ENCODE measurements at regions not wholly inside any gene's neighbourhood (a gene's known extent, or its start where the extent isn't known, plus 50 kb on each side); places are given as distances from the start of the nearest gene placed in this dataset.

GRCh38 chr7:27424749-27425148, 182.1 kb downstream of the EVX1 start:
- Histone ChIP-seq H3K9me3 (no peaks in the 10 kb centered on the region), H3K4me1 (no peaks in the 10 kb centered on the region), H3K27me3 (replicated peaks; ENCODE audit: control insufficient read depth, insufficient read depth, low read length) (no peaks in the 10 kb centered on the region), H3K36me3 (ENCODE audit: control insufficient read depth, insufficient read depth, low read length) (no peaks in the 10 kb centered on the region), H3K4me3 (ENCODE audit: low read depth, low read length) (no peak overlapping the region)
- no peak for DNase-seq
- no peaks in the 10 kb centered on the region for H3K9me3 Mint-ChIP-seq (ENCODE audit: unreplicated experiment)
- H3K36me3 Mint-ChIP-seq (ENCODE audit: insufficient read depth, unreplicated experiment), result peaks cover 9% of the 10 kb centered on the region
- intact Hi-C loops (cut with micrococcal nuclease; ENCODE audit: unreplicated experiment), result no loop called here
- no peak for TF ChIP-seq CTCF (IDR thresholded peaks at IDR 0.05; ENCODE audit: insufficient read depth in 1 of 2, low read depth in 1 of 2, low read length in 1 of 2, severe bottlenecking in 1 of 2, unreplicated experiment in 1 of 2)
- no peak overlapping the region for H3K27ac Mint-ChIP-seq (ENCODE audit: unreplicated experiment)
- H3K4me3 Mint-ChIP-seq (ENCODE audit: unreplicated experiment), result no peak overlapping the region
- BruUV-seq (replicated peaks), result no TSS peak
- ChIA-PET CTCF (no interaction called here), POLR2A (no interaction called here)
- no peaks in the 10 kb centered on the region for H3K27me3 Mint-ChIP-seq (ENCODE audit: insufficient read depth, unreplicated experiment)
- H3K4me1 Mint-ChIP-seq (ENCODE audit: low read depth, unreplicated experiment), result peaks cover 10% of the 10 kb centered on the region

- H3K9me3 Mint-ChIP-seq (ENCODE audit: unreplicated experiment), result no peaks in the 10 kb centered on the region
- Histone ChIP-seq H3K27me3 (replicated peaks; ENCODE audit: control insufficient read depth, insufficient read depth, low read length) (no peaks in the 10 kb centered on the region), H3K4me1 (no peaks in the 10 kb centered on the region), H3K4me3 (ENCODE audit: low read depth, low read length) (no peak overlapping the region), H3K9me3 (no peaks in the 10 kb centered on the region), H3K36me3 (ENCODE audit: control insufficient read depth, insufficient read depth, low read length) (no peaks in the 10 kb centered on the region)
- ChIA-PET POLR2A (no interaction called here), CTCF (no interaction called here)
- no peak overlapping the region for H3K27ac Mint-ChIP-seq (ENCODE audit: unreplicated experiment)
- intact Hi-C loops (cut with micrococcal nuclease; ENCODE audit: unreplicated experiment), result no loop called here
- no peaks in the 10 kb centered on the region for H3K27me3 Mint-ChIP-seq (ENCODE audit: insufficient read depth, unreplicated experiment)
- DNase-seq, result no peak
- H3K36me3 Mint-ChIP-seq (ENCODE audit: insufficient read depth, unreplicated experiment), result peaks cover 9% of the 10 kb centered on the region
- no peak for TF ChIP-seq CTCF (IDR thresholded peaks at IDR 0.05; ENCODE audit: insufficient read depth in 1 of 2, low read depth in 1 of 2, low read length in 1 of 2, severe bottlenecking in 1 of 2, unreplicated experiment in 1 of 2)
- H3K4me3 Mint-ChIP-seq (ENCODE audit: unreplicated experiment), result no peak overlapping the region
- no TSS peak for BruUV-seq (replicated peaks)
- peaks cover 10% of the 10 kb centered on the region for H3K4me1 Mint-ChIP-seq (ENCODE audit: low read depth, unreplicated experiment)
These were observed 184.8 kb downstream of the EVX1 start for GRCh38 chr7:27427416-27427815.

GRCh38 chr7:27430105-27430504, 187.5 kb downstream of the EVX1 start:
- H3K4me1 ChIP-seq, result no peaks in the 10 kb centered on the region
- CTCF ChIA-PET, result no interaction called here
- no peak overlapping the region for H3K4me3 Mint-ChIP-seq (ENCODE audit: unreplicated experiment)

More at GRCh38 chr7:27430105-27430504, 187.5 kb downstream of the EVX1 start:
- TF ChIP-seq CTCF (IDR thresholded peaks at IDR 0.05; ENCODE audit: insufficient read depth in 1 of 2, low read depth in 1 of 2, low read length in 1 of 2, severe bottlenecking in 1 of 2, unreplicated experiment in 1 of 2), result no peak
- Mint-ChIP-seq H3K36me3 (ENCODE audit: insufficient read depth, unreplicated experiment) (no peaks in the 10 kb centered on the region), H3K4me1 (ENCODE audit: low read depth, unreplicated experiment) (no peaks in the 10 kb centered on the region), H3K27me3 (ENCODE audit: insufficient read depth, unreplicated experiment) (no peaks in the 10 kb centered on the region), H3K27ac (ENCODE audit: unreplicated experiment) (no peak overlapping the region), H3K9me3 (ENCODE audit: unreplicated experiment) (no peaks in the 10 kb centered on the region)
- intact Hi-C loops (cut with micrococcal nuclease; ENCODE audit: unreplicated experiment), result loop anchor here (10.0 kb wide), 1 partner anchor 145 kb away; no protein-coding TSS in a partner anchor
- H3K9me3 ChIP-seq, result no peaks in the 10 kb centered on the region
- H3K4me3 ChIP-seq (ENCODE audit: low read depth, low read length), result no peak overlapping the region
- no peak for DNase-seq
- no peaks in the 10 kb centered on the region for H3K27me3 ChIP-seq (replicated peaks; ENCODE audit: control insufficient read depth, insufficient read depth, low read length)
- no peaks in the 10 kb centered on the region for H3K36me3 ChIP-seq (ENCODE audit: control insufficient read depth, insufficient read depth, low read length)
- BruUV-seq (replicated peaks), result no TSS peak
- POLR2A ChIA-PET, result no interaction called here

All from Caco-2 (cell line).